WTC11 (cell line): ENCODE measurements at regions not wholly inside any gene's neighbourhood (a gene's known extent, or its start where the extent isn't known, plus 50 kb on each side); places are given as distances from the start of the nearest gene placed in this dataset.

ENCODE experiments used
- ATF1 ChIP-seq: sonication (generic); formaldehyde crosslinking; IDR thresholded peaks from 2 replicates; pipeline ENCODE4 v1.8.1; 2023; ENCODE audit warnings: mild to moderate bottlenecking, moderate library complexity, missing genetic modification reagents
- ATF6 ChIP-seq: sonication (generic); formaldehyde crosslinking; IDR thresholded peaks from 2 replicates; pipeline ENCODE4 v1.8.1; 2023; ENCODE audit warnings: mild to moderate bottlenecking, missing genetic modification reagents
- CREM ChIP-seq: sonication (generic); formaldehyde crosslinking; IDR thresholded peaks from 2 replicates; pipeline ENCODE4 v1.8.1; 2022; ENCODE audit warnings: mild to moderate bottlenecking, missing genetic modification reagents, moderate library complexity
- FOXP1 ChIP-seq: sonication (generic); formaldehyde crosslinking; IDR thresholded peaks from 2 replicates; pipeline ENCODE4 v1.8.0; 2022; ENCODE audit warnings: missing genetic modification reagents, mild to moderate bottlenecking, moderate library complexity, borderline replicate concordance
- TF ChIP-seq, protein P1 (sequence below): fragments of 200-600 bp; IDR thresholded peaks from 2 replicates; pipeline ENCODE4 v1.8.0; 2022; ENCODE audit warnings: antibody characterized with exemption
- TF ChIP-seq, protein P2 (sequence below): sonication (generic); formaldehyde crosslinking; IDR thresholded peaks from 2 replicates; pipeline ENCODE4 v1.8.0; 2023; ENCODE audit warnings: mild to moderate bottlenecking, missing genetic modification reagents
- TF ChIP-seq, protein P3 (sequence below): sonication (generic); formaldehyde crosslinking; IDR thresholded peaks from 2 replicates; pipeline ENCODE4 v1.8.1; 2022; ENCODE audit warnings: low read depth, missing genetic modification reagents, borderline replicate concordance

- no peak for TF ChIP-seq ATF6 (CRISPR knock-in tag)
- TF ChIP-seq, protein P1, sequence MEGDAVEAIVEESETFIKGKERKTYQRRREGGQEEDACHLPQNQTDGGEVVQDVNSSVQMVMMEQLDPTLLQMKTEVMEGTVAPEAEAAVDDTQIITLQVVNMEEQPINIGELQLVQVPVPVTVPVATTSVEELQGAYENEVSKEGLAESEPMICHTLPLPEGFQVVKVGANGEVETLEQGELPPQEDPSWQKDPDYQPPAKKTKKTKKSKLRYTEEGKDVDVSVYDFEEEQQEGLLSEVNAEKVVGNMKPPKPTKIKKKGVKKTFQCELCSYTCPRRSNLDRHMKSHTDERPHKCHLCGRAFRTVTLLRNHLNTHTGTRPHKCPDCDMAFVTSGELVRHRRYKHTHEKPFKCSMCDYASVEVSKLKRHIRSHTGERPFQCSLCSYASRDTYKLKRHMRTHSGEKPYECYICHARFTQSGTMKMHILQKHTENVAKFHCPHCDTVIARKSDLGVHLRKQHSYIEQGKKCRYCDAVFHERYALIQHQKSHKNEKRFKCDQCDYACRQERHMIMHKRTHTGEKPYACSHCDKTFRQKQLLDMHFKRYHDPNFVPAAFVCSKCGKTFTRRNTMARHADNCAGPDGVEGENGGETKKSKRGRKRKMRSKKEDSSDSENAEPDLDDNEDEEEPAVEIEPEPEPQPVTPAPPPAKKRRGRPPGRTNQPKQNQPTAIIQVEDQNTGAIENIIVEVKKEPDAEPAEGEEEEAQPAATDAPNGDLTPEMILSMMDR = no peak
- TF ChIP-seq, protein P2, sequence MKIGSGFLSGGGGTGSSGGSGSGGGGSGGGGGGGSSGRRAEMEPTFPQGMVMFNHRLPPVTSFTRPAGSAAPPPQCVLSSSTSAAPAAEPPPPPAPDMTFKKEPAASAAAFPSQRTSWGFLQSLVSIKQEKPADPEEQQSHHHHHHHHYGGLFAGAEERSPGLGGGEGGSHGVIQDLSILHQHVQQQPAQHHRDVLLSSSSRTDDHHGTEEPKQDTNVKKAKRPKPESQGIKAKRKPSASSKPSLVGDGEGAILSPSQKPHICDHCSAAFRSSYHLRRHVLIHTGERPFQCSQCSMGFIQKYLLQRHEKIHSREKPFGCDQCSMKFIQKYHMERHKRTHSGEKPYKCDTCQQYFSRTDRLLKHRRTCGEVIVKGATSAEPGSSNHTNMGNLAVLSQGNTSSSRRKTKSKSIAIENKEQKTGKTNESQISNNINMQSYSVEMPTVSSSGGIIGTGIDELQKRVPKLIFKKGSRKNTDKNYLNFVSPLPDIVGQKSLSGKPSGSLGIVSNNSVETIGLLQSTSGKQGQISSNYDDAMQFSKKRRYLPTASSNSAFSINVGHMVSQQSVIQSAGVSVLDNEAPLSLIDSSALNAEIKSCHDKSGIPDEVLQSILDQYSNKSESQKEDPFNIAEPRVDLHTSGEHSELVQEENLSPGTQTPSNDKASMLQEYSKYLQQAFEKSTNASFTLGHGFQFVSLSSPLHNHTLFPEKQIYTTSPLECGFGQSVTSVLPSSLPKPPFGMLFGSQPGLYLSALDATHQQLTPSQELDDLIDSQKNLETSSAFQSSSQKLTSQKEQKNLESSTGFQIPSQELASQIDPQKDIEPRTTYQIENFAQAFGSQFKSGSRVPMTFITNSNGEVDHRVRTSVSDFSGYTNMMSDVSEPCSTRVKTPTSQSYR = no peak
- TF ChIP-seq CREM (CRISPR knock-in tag) = no peak
- no peak for TF ChIP-seq FOXP1 (CRISPR knock-in tag)
- TF ChIP-seq, protein P3, sequence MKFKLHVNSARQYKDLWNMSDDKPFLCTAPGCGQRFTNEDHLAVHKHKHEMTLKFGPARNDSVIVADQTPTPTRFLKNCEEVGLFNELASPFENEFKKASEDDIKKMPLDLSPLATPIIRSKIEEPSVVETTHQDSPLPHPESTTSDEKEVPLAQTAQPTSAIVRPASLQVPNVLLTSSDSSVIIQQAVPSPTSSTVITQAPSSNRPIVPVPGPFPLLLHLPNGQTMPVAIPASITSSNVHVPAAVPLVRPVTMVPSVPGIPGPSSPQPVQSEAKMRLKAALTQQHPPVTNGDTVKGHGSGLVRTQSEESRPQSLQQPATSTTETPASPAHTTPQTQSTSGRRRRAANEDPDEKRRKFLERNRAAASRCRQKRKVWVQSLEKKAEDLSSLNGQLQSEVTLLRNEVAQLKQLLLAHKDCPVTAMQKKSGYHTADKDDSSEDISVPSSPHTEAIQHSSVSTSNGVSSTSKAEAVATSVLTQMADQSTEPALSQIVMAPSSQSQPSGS (CRISPR knock-in tag) = no peak
- no peak for TF ChIP-seq ATF1
Observed at GRCh38 chr4:181046809-181047208, 1196.4 kb upstream of the TENM3 start.
